ENCODE measurements at regions not wholly inside any gene's neighbourhood (a gene's known extent, or its start where the extent isn't known, plus 50 kb on each side); places are given as distances from the start of the nearest gene placed in this dataset.

DNA sequence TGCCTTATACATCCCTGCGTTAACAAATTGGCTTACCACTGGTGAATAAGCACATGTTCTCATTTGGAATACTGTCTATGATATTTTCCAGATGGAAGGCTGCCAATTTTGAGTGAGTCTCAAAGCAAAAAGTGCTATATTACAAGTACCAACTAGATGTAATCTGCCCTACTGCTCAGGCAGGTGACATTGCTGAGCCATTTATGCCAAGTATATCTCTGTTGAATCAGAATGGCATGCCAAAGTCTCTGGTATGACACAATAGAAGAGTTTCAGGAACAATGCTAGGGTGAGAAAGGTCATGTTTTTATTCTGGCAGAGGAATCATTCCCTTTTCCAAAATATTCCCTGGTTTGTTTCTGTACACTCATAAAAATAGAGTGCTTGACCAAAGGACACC, 356.5 kb downstream of the CDH9 start:
- TF ChIP-seq, protein P1, sequence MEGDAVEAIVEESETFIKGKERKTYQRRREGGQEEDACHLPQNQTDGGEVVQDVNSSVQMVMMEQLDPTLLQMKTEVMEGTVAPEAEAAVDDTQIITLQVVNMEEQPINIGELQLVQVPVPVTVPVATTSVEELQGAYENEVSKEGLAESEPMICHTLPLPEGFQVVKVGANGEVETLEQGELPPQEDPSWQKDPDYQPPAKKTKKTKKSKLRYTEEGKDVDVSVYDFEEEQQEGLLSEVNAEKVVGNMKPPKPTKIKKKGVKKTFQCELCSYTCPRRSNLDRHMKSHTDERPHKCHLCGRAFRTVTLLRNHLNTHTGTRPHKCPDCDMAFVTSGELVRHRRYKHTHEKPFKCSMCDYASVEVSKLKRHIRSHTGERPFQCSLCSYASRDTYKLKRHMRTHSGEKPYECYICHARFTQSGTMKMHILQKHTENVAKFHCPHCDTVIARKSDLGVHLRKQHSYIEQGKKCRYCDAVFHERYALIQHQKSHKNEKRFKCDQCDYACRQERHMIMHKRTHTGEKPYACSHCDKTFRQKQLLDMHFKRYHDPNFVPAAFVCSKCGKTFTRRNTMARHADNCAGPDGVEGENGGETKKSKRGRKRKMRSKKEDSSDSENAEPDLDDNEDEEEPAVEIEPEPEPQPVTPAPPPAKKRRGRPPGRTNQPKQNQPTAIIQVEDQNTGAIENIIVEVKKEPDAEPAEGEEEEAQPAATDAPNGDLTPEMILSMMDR (IDR thresholded peaks at IDR 0.05) = no peak
- TF ChIP-seq POLR2A (IDR thresholded peaks at IDR 0.05) = no peak
- TF ChIP-seq POLR2AphosphoS5 (IDR thresholded peaks at IDR 0.05) = no peak
- TF ChIP-seq EP300 (IDR thresholded peaks at IDR 0.05) = no peak

Data from gastroesophageal sphincter (tissue), 3 donors.